Panc1 (cell line): ENCODE measurements at regions not wholly inside any gene's neighbourhood (a gene's known extent, or its start where the extent isn't known, plus 50 kb on each side); places are given as distances from the start of the nearest gene placed in this dataset.
"Not testable (repeated sequence)": the region's sequence is repeated elsewhere in the genome, so short reads cannot be mapped to it uniquely, and the experiment has no call there.

Experiments
- ATAC-seq: fragments of 200-7000 bp; cut with Tn5 transposase; 2 replicates; pipeline ENCODE4 v1.9.1; 2020; ENCODE audit warnings: mild to moderate bottlenecking, moderate library complexity
- BruUV-seq: library from RNA; stranded (reverse); fragments of 400-500 nt; replicated peaks from 2 replicates; lab custom pipeline; 2021; lab: Mats Ljungman, UMichigan
- CTCF ChIA-PET: fragments of 300-600 bp; sonication (Branson Sonifier 250); formaldehyde crosslinking; loops from one replicate; lab custom pipeline; 2022; ENCODE audit warnings: antibody characterized with exemption; lab: Charles Lee
- POLR2A ChIA-PET: fragments of 300-600 bp; sonication (Branson Sonifier 250); formaldehyde crosslinking; loops from one replicate; lab custom pipeline; 2022; ENCODE audit warnings: antibody characterized with exemption; lab: Charles Lee
- DNase-seq: peaks from one replicate; pipeline ENCODE4 v3.0.0-alpha.2; 2010; ENCODE audit warnings: low read depth, low spot score
- H3K27ac ChIP-seq: 2 replicates; pipeline ENCODE4 v1.5.1; 2011; ENCODE audit warnings: mild to moderate bottlenecking, low read length, inconsistent platforms
- H3K27me3 ChIP-seq: fragments of 200-500 bp; sonication (Bioruptor generic); 2 replicates; pipeline ENCODE4 v1.6.0; 2014; ENCODE audit warnings: low read length, inconsistent platforms; ENCODE audit not compliant: control insufficient read depth, insufficient read depth
- H3K36me3 ChIP-seq: fragments of 200-500 bp; sonication (Bioruptor generic); 2 replicates; pipeline ENCODE4 v1.5.1; 2014; ENCODE audit warnings: inconsistent platforms, mild to moderate bottlenecking, low read length, moderate library complexity; ENCODE audit not compliant: control insufficient read depth, insufficient read depth
- H3K4me1 ChIP-seq: 2 replicates; pipeline ENCODE4 v1.5.1; 2011; ENCODE audit warnings: inconsistent platforms, mild to moderate bottlenecking, low read length, moderate library complexity; ENCODE audit not compliant: control insufficient read depth, insufficient read depth
- H3K4me3 ChIP-seq, 2 experiments: 2 replicates each; pipeline ENCODE4 v1.5.1; 2011 to 2012; ENCODE audit warnings: low read depth in 2 of 2, low read length in 2 of 2, mild to moderate bottlenecking in 2 of 2, inconsistent platforms in 1 of 2, moderate library complexity in 1 of 2
- H3K9me3 ChIP-seq: fragments of 200-500 bp; sonication (Bioruptor generic); 2 replicates; pipeline ENCODE4 v1.5.1; 2014; ENCODE audit warnings: low read depth, mild to moderate bottlenecking, inconsistent platforms, low read length, moderate library complexity; ENCODE audit not compliant: control insufficient read depth, insufficient read depth
- CTCF ChIP-seq: fragments of 450-650 bp; IDR thresholded peaks from 2 replicates; pipeline ENCODE4 v1.5.1; 2017; ENCODE audit warnings: mild to moderate bottlenecking
- POLR2AphosphoS5 ChIP-seq: IDR thresholded peaks from 2 replicates; pipeline ENCODE4 v1.6.1; 2012; ENCODE audit warnings: mild to moderate bottlenecking, low read depth, low read length, moderate library complexity
- REST ChIP-seq, 2 experiments: IDR thresholded peaks; 2 replicates each; pipeline ENCODE4 v1.6.1; 2011 to 2012; ENCODE audit warnings: low read depth in 2 of 2, control low read depth in 1 of 2, low read length in 1 of 2, mild to moderate bottlenecking in 1 of 2, moderate library complexity in 1 of 2; ENCODE audit not compliant: insufficient read depth in 1 of 2
- SIN3A ChIP-seq: IDR thresholded peaks from 2 replicates; pipeline ENCODE4 v1.6.1; 2012; ENCODE audit warnings: low read depth, mild to moderate bottlenecking, low read length, moderate library complexity, borderline replicate concordance; ENCODE audit not compliant: insufficient read depth
- TCF7L2 ChIP-seq: IDR thresholded peaks from 2 replicates; pipeline ENCODE4 v1.6.1; 2011; ENCODE audit warnings: mild to moderate bottlenecking, low read depth, low read length, inconsistent platforms
- in situ Hi-C: cut with HindIII; loops from 2 replicates; pipeline ENCODE4 v1.10.0; 2016; ENCODE audit warnings: low sequenced_read_pairs, low pct_unique_long_range_greater_than_20kb
- intact Hi-C: fragments of 100-400 bp; cut with micrococcal nuclease; formaldehyde crosslinking; loops from one replicate; pipeline ENCODE4 v1.10.0; 2022; ENCODE audit not compliant: unreplicated experiment

- Histone ChIP-seq H3K9me3 (no peaks in the 10 kb centered on the region), H3K4me1 (no peaks in the 10 kb centered on the region), H3K36me3 (no peaks in the 10 kb centered on the region), H3K27me3 (no peaks in the 10 kb centered on the region), H3K27ac (no peak overlapping the region), H3K4me3 (no peak overlapping the region)
- CTCF ChIA-PET: no interaction called here
- no TSS peak for BruUV-seq
- POLR2A ChIA-PET: interaction anchor here (0.7 kb wide), 1 partner anchor 257 kb away, joined by 3 read pairs; no protein-coding TSS in a partner anchor
- in situ Hi-C loops: no loop called here
- TF ChIP-seq CTCF: no peak
- DNase-seq (no peak), ATAC-seq (no peak)
- intact Hi-C loops: no loop called here
Measured at GRCh38 chr1:29920316-29920715, 684.0 kb downstream of the PTPRU start.

GRCh38 chr1:29919041-29919440 lies 682.7 kb downstream of the PTPRU start:
- H3K27me3 ChIP-seq, CTCF ChIA-PET, H3K4me1 ChIP-seq, in situ Hi-C loops, intact Hi-C loops, H3K9me3 ChIP-seq, DNase-seq, H3K4me3 ChIP-seq, H3K36me3 ChIP-seq, POLR2A ChIA-PET, ATAC-seq, H3K27ac ChIP-seq, BruUV-seq: not testable (repeated sequence)

GRCh38 chr1:29916656-29917369 lies 680.5 kb downstream of the PTPRU start:
- Histone ChIP-seq H3K9me3 (no peaks in the 10 kb centered on the region), H3K4me3 (no peak overlapping the region), H3K36me3 (no peaks in the 10 kb centered on the region), H3K27me3 (no peaks in the 10 kb centered on the region), H3K27ac (no peak overlapping the region), H3K4me1 (no peaks in the 10 kb centered on the region)
- BruUV-seq: no TSS peak
- intact Hi-C loops: no loop called here
- ATAC-seq (no peak), DNase-seq (no peak)
- TF ChIP-seq CTCF: no peak
- no peak for TF ChIP-seq REST (IDR thresholded peaks at IDR 0.05; ENCODE audit: insufficient read depth in 1 of 2, low read depth in 2 of 2, low read length in 1 of 2)
- TF ChIP-seq POLR2AphosphoS5: no peak
- no peak for TF ChIP-seq SIN3A
- no peak for TF ChIP-seq TCF7L2
- in situ Hi-C loops: no loop called here
- CTCF ChIA-PET: no interaction called here
- POLR2A ChIA-PET: no interaction called here
